ENCODE measurements at regions not wholly inside any gene's neighbourhood (a gene's known extent, or its start where the extent isn't known, plus 50 kb on each side); places are given as distances from the start of the nearest gene placed in this dataset.

- ATAC-seq = no peak
- Histone ChIP-seq H3K4me1 (no peaks in the 10 kb centered on the region), H3K9me3 (no peaks in the 10 kb centered on the region), H3K4me3 (no peak overlapping the region), H3K36me3 (replicated peaks in 1 of 2; ENCODE audit: insufficient read depth in 1 of 2, low read depth in 2 of 2) (no peaks in the 10 kb centered on the region), H3K27me3 (no peaks in the 10 kb centered on the region), H3K27ac (no peak overlapping the region)
- intact Hi-C loops (cut with DNase I) = no loop called here
- WGBS, 2 donors = 100% methylated on average over 1 of the region's 1 CpG
- TF ChIP-seq CTCF (IDR thresholded peaks at IDR 0.05) = no peak
- TF ChIP-seq POLR2A (IDR thresholded peaks at IDR 0.05) = no peak
- no peak for DNase-seq
These were observed 299.4 kb upstream of the GADL1 start for GRCh38 chr3:31193871-31194270.

GRCh38 chr3:31196261-31196660, 301.8 kb upstream of the GADL1 start:
- H3K36me3 ChIP-seq (replicated peaks in 1 of 2; ENCODE audit: insufficient read depth in 1 of 2, low read depth in 2 of 2) = no peaks in the 10 kb centered on the region
- DNase-seq (no peak), ATAC-seq (no peak)
- no peak overlapping the region for H3K27ac ChIP-seq
- no peaks in the 10 kb centered on the region for H3K4me1 ChIP-seq
- no peaks in the 10 kb centered on the region for H3K9me3 ChIP-seq
- no peak overlapping the region for H3K4me3 ChIP-seq
- H3K27me3 ChIP-seq = no peaks in the 10 kb centered on the region
- intact Hi-C loops (cut with DNase I) = no loop called here
- TF ChIP-seq CTCF (IDR thresholded peaks at IDR 0.05) = no peak
- no peak for TF ChIP-seq POLR2A (IDR thresholded peaks at IDR 0.05)

GRCh38 chr3:31196881-31197364, 302.5 kb upstream of the GADL1 start:
- TF ChIP-seq CTCF (IDR thresholded peaks at IDR 0.05) = no peak
- TF ChIP-seq POLR2A (IDR thresholded peaks at IDR 0.05) = no peak
- 26 to 52% methylated on average over 7 of the region's 7 CpGs for WGBS, 2 donors
- Histone ChIP-seq H3K27me3 (no peaks in the 10 kb centered on the region), H3K27ac (no peak overlapping the region), H3K9me3 (no peaks in the 10 kb centered on the region), H3K36me3 (replicated peaks in 1 of 2; ENCODE audit: insufficient read depth in 1 of 2, low read depth in 2 of 2) (no peaks in the 10 kb centered on the region), H3K4me1 (no peaks in the 10 kb centered on the region), H3K4me3 (no peak overlapping the region)
- no peak for ATAC-seq
- intact Hi-C loops (cut with DNase I) = no loop called here
- DNase-seq = peak in 1 of 4 donors; percentile 19

- no peak overlapping the region for H3K4me3 ChIP-seq
- H3K27ac ChIP-seq = no peak overlapping the region
- no peaks in the 10 kb centered on the region for H3K27me3 ChIP-seq
- no peaks in the 10 kb centered on the region for H3K4me1 ChIP-seq
- no peaks in the 10 kb centered on the region for H3K36me3 ChIP-seq (replicated peaks in 1 of 2; ENCODE audit: insufficient read depth in 1 of 2, low read depth in 2 of 2)
- H3K9me3 ChIP-seq = no peaks in the 10 kb centered on the region
- WGBS, 2 donors = 63 to 74% methylated on average over 2 of the region's 2 CpGs
- TF ChIP-seq CTCF (IDR thresholded peaks at IDR 0.05) (no peak), POLR2A (IDR thresholded peaks at IDR 0.05) (no peak)
- intact Hi-C loops (cut with DNase I) = no loop called here
- DNase-seq (no peak), ATAC-seq (no peak)
These were observed 303.5 kb upstream of the GADL1 start for GRCh38 chr3:31197941-31198340.

GRCh38 chr3:31198890-31199289, 304.4 kb upstream of the GADL1 start:
- intact Hi-C loops (cut with DNase I) = no loop called here
- ATAC-seq = no peak
- Histone ChIP-seq H3K27me3 (no peaks in the 10 kb centered on the region), H3K36me3 (replicated peaks in 1 of 2; ENCODE audit: insufficient read depth in 1 of 2, low read depth in 2 of 2) (no peaks in the 10 kb centered on the region), H3K4me3 (no peak overlapping the region), H3K4me1 (peaks cover 2% of the 10 kb centered on the region), H3K9me3 (no peaks in the 10 kb centered on the region), H3K27ac (no peak overlapping the region)
- TF ChIP-seq CTCF (IDR thresholded peaks at IDR 0.05) (no peak), POLR2A (IDR thresholded peaks at IDR 0.05) (no peak)
- no peak for DNase-seq

Data from body of pancreas (tissue), 4 donors.